CD4-positive, alpha-beta T cell treated with Interleukin-15 for 1 hour (primary cell): ENCODE measurements at regions not wholly inside any gene's neighbourhood (a gene's known extent, or its start where the extent isn't known, plus 50 kb on each side); places are given as distances from the start of the nearest gene placed in this dataset.

Source experiments
- DNase-seq: peaks from one replicate; pipeline ENCODE4 v3.0.0-alpha.2; 2020

DNA sequence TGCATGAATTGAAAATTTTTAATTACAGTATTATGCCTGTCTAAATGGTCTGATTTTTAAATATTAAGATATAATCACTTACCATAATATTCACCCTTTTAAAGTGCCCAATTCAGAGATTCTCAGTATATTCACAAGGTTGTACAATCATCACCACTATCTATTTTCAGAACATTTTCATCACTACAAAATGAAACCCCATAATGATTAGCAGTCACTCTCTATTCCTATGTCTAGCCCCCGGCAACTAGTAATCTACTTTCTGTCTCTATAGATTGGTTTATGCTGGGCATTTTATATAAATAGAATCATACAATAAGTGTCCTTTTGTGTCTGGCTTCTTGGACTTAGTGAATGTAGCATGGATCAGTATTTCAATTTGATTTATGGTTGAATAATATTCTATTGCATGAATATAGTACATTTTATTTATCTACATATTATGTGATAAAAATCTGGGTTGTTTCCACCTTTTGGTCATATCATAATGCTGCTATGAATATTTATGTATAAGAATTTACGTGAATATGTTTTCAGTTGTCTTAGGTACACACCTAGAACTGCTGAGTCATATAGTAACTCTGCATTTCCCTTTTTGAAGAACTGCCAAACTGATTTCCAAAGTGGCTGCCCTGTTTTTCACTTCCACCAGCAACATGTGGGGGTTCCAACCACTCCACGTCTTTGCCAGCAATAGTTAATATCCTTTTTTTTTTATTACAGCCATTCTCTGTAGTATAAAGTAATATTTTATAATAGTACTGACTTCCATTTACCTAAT lies 485.7 kb upstream of the ZNF385D start:
- no peak for DNase-seq

DNA sequence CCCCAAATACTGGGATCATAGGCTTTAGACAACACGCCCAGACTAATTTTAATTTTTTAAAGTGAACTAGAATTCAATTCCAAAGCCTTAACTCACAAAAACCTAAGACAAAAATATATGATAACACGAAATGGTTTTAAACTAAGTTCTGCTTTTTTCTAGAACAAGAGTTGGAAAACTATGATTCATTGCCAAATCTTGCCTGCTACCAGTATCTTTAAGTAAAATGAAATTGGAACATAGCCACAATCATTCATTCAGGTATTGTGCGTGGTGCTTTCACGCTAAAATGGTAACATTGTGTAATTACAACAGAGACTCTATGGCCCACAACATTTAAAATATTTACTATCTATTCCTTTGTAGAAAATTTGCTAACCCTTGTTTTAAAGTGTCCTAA lies 488.0 kb upstream of the ZNF385D start:
- no peak for DNase-seq

DNA sequence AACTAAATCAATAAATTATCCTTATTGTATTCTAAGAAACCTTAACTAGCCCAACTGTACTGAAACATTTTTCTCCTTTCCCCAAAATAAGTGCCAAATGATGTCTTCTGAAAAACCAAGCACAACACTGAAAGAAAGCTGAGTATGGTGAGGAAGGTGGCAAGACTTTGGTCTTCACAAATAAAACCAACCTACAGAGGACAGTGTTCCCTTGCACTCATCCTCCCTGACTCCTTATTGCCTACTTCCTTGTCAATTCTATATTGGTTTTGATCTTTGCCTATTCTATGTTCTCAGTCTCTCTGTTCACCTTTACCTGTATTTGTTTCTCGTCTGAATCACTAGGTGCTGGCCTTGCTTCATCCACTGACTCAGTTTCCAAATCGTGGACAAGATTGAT lies 490.1 kb upstream of the ZNF385D start:
- DNase-seq: no peak

DNA sequence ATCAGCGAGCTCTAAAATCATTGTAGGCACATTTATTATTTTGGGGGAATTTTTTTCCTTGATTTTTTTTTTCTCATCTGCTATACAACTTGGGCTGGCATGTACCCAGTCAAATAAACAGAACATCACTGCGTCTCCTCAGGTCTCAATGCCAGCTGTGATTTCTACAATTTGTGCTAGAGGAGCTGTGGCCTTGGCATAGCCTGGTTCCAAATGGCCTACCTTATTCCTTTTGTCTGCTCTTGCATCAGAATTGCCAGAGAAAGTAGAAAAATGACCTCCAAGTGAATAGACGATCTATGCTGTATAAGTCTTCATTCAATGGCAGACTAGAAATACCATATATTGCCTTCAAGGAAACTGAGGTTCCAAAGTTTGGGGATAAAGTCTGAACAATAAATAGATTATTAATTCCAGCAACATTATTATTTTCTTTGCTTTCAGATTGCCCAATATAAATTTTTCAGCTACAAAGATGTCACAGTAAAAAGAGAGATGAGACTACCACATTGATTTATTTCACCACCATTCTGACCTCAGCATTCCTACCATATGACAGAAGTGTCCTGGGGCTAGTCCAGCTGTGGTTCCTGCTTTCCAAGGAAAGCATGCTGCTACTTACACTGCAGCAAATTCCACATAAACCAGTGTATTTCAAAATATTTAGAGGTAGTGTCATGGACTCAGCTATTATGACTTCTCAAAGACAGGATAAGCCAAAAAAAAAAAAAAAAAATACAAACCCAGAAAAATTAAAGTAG lies 493.9 kb upstream of the ZNF385D start:
- no peak for DNase-seq

DNA sequence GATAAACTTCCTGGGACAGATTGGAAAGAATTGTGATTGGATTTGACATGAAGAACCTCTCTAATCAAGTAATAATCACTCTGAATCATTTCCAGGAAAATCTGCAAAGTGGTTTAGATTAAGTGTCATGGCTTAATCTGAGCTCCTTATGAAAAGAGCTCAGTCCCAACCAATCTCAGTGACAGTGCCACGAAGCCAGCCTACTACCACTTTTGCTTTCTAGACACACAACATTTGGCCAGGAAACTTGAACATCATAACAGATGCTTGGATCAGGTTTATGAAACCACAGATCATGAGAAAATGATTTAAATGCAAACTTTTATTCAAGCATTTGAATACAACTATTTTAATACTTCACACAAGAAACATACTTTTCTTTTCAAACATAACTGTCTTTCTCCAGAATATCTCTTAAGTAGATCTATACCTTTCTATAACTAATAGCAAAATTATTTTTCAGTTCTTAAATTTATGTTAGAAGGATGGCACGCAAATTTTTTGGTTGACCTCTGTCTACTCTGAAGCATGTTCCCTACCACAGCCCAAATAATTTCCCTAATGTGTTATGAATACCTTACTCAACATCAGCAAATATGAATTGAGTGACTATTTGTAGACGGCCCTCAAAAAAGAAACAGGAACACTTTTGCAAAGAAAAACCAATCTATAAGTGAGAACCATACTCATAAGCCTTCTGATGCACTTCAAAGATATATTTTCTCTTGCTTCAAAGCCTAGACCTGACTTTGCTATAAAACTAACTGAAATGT lies 495.0 kb upstream of the ZNF385D start:
- no peak for DNase-seq

DNA sequence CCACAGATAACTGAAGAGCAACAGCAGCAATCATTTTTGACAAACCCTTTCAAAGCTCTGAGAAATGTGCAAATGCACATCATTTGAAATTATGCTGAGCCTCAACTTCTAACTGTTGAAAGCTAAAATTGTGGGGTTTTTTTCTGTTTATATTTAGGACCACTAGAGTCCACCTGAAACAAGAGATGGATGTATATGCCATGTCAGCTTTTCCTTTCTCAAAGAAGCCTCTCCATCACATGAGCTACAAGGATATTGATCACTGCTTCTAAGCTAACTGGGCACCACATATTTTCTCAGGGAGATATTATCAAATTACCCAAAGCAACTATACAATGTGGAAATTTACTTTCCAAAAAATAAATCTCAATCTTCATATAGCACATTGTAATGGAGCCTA lies 498.6 kb upstream of the ZNF385D start:
- no peak for DNase-seq

DNA sequence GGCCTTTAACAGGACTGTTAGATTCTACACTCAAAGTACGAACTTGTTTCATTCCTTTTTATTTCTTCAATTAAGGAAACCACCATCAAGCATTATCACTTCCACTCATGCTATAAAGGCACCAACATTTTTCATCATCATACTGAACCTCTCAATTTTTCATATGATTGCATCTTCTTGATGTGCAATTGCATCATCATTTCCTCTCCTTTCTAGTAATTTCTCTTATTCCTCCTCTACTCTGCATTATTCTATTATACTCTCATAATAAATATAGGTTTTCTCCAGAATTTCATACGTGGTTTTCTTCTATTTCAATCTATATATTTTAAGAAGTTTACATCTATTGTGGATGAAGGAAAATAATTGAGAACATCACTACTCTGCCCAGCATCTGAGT lies 506.2 kb upstream of the ZNF385D start:
- DNase-seq: no peak

DNA sequence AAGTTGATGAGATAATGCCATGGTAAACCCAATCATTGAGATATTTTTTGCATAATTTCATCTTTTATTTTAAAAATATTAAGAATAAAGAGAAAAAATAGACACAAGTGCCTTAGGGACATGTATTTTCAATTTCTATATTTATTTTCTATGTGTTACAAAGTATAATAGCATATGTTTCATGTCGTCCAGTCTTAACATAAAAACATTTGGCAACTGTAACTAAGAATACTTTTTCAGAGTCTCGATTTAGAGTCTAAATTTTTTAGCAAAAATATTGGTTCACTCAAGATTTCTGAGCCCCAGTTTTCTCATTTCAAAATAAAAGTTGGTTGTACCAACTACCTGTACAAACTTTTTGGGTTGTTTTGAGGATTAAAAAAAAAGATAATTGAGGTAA lies 511.4 kb upstream of the ZNF385D start:
- no peak for DNase-seq

DNA sequence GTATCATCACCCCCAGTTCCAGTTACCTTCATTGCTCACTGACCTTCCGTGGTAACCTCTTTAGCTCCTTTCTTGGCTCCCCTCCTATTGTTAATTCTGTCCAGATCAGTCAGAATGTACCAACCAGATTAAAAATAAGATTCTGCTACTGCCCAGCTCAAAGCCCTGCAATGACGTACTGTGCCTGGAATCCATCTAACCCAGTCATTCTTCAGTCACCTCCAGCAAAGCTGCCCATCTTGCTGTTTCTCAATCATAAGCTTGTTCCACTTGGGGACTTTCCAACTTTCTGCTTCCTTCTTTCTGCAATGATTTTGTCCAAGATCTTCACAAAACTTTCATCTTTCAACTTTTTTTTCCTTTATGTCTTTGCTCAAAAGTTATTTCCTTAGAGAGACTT lies 512.0 kb upstream of the ZNF385D start:
- no peak for DNase-seq

DNA sequence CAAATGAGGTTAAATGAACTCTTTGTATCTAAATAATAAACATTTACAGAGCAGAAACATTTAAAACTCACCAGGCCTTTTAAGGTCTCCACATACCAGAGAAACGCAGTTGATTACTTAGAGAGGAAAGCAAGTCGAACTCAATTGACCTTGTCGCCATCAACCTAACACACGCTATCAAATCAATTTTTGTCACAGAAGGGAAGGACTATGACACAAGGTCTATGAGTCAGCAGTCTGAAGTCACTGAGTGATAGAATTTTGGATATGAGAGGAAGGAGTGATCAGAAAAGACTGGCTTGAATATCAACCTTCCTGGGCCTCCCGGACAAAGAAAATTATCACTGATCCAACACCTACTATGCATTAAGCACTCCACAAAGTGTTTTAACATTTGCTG lies 514.4 kb upstream of the ZNF385D start:
- DNase-seq: no peak

DNA sequence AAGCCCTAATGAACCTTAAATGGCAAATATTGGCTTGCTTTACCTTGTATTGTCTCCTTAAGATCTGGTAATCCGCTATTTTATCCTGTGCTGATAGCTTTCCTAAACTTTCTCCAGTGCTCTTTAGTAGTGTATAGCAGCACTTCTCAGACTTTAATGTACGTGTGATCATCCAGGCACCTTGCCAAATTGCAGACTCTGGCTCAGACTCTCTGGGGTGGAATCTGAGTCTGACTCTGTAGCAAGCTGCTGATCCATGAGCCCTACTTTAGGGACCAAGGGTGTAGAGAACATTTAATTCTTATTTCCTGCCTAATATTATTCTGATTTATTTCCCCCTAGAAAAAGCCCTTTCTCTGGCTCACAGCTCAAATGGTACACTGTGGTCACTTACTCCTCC lies 518.8 kb upstream of the ZNF385D start:
- DNase-seq: no peak

DNA sequence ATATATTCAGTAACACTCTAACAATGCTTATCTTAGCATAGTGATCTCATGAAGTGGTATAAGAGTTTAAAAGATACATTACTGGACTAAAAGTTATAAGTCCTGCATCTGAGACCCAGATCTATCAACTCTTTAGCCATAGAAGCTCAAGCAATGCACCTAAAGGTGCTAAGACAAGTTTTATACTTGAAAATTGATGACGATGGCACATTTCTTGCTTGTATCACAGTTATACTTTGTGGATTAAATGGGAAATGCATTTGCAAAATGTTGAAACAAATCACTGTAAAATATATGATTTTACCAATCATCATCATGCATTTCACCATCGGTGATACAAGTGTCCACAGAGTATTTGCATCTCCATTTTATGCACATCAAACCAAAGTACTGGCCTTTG lies 525.3 kb upstream of the ZNF385D start:
- no peak for DNase-seq

DNA sequence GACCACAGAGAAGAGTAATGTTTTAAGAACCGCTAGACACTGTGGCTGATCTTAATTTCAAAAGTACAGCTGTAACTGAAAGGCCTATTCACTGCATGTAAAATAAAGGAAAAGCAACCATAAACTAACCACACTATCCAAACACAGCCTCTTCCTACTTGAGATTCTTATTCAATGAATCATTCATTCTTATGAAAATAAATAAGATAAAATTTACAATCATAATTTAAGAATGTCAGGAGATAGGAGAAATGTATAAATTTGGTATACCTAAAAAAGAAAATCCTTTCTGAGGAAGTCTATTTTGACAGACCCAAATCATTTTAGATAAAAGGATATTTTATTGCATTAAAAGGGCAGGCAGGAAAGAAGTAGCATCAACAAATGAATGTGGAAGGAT lies 533.5 kb upstream of the ZNF385D start:
- no peak for DNase-seq

DNA sequence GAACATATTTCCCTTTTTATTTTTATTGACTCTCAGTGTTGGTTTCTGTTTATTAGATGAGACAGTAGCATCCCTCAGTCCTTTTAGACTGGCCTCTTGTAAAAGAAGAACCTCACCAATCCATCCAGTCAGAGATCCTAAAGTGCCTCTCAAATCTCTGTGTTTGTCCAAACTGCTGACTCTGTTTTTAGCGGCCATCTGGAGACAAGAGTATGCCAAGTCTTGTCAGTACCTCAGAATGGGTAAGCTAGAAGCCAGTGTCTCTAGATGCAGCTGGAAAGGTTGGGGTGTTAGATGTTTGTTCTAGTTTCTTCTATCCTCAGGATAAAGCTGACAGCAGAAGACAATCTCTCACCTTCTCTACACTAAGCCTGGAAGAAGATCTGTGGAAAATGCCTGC lies 537.7 kb upstream of the ZNF385D start:
- DNase-seq: no peak

DNA sequence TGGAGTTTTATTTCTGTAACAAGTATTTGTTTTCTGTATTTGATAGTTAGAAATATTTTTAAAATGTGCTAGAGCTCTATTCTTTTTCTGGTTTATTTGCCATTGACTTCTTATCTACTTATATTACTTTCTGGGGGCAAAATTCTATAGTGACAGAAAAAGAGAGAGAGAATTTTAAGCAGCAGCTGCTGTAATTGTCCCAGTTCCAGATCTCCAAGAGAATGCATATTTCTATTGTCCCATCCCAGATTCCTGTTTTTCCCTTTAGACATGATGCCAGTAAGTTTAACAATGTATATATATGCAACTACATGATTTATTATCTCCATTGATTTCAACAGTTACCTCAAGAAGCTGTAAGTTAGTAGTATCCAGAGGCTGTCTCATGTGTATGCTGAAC lies 541.7 kb upstream of the ZNF385D start:
- no peak for DNase-seq

DNA sequence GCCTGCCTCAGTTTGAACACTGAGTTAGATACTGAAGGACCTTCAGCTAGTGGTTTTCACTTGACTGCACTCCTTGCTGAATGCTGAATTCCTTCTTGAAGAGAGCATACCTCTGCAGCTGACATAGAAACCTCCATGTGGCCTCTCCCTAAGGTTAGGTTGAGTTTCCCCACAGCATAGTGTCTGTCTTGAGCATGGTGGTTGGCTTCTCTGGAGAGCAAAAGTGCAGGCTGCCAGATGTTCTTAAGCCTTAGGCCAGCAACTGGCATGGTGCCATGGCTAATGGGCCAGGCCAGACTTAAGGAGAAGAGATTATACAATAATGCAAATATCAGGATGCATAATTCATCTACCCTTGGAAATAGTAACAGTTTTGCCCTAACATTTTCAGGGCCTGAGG lies 545.6 kb upstream of the ZNF385D start:
- no peak for DNase-seq

DNA sequence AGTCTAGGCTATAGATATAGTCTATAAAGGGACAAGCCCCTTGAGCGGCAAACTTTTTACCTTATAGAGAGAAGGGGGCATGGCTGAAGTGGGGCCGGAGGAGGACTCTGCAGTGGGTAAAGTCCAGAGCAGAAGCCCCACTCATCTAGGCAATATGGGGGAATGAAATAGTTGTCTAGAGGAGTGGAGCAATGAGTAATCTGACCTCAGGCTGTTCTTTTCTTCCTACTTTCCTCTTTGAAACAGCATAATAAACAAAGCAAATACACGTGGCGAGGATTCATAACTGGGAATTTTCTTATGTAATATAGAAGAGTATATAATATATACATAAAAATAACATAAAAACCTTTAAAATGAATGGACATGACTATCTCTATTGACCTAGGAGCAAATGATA lies 546.4 kb upstream of the ZNF385D start:
- no peak for DNase-seq

DNA sequence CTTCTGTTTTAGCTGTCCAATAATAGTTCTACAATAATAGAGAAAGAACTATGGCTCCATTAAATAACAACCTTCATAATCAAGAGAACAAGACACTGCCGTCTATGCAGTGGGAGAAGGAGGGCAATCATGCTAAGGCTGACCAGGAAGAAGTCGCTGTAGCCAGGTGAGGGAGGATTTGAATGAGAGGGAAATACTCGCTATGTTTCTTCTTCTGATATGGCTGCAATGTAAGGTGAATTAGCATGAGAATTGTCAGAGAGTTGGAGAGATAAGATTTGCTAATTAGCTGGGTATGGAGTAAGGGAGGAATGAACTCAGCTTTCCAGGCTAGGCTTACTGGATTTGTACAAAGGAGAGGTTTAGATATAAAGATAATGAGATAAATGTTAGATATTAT lies 555.4 kb upstream of the ZNF385D start:
- no peak for DNase-seq

DNA sequence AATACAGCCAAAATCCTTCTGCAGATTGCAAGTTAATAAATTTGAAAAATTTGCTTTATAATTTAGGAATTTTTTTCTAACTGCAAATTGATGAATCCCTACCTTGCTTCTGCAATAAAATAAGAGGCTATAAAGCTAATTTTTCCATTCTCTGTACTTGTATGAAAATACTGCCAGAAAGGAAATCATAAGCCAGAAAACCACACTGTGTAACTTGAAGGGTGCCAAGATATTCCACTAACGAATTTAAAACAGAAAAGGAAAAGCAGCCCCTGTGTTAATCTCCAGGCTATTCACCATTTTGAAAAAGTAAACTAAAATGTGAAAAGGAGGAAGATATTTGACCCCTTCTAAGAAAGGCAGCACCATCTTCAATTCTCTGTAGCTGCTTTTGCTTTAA lies 557.9 kb upstream of the ZNF385D start:
- DNase-seq: no peak

DNA sequence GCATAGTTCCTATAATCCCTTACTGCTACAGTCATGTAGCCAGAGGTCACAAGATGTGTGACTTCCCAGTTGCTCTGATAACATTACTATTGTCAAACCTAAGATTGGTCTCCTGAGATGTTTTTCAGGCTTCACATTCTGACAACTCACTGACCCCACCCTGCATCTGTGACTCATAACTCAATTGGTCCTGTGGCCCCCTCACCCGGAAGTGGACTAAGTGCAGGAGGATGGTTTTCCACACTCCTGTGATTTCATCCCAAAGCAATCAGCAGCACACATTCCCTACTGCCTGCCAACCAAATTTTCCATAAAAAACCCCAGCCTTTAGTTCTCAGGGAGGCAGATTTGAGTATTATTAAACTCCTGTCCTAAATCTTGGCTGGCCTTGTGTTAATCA lies 564.9 kb upstream of the ZNF385D start:
- no peak for DNase-seq

DNA sequence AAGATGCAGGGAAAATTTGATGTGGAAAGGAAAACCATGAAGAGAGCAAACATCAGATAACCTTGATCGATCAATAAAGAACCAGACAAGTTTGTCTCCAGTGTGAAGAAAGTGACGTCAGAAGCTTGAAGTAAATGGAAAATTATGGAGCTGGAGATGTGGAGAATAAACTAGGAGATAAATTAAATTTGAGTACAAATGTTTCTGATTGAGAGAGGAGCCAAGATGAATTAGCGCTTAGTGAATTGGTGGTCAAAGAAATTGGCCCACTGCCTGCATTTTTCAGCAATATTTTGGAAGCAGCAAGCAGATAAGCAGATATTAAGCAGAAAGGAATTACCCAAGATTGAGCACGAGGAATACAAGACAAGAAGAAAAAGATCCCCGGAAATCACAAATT lies 567.3 kb upstream of the ZNF385D start:
- no peak for DNase-seq

DNA sequence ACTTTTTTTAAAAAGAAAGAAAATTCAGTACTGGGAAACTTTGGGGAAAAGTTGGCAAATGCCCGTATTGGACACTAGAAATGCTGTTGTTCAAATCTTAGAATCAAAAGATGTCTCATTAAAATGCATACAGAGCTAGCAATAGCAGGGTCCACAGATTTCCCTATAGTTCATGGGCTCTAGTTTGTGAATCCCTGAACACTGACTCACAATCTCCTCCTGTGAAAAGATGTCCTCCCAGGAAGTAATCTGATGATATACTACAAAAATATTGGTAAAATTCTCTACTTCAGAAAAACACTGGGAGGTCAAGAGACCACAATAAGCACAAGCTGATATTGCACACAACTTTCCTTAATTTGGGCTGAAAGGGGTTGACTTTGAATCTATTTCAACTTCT lies 568.4 kb upstream of the ZNF385D start:
- no peak for DNase-seq

DNA sequence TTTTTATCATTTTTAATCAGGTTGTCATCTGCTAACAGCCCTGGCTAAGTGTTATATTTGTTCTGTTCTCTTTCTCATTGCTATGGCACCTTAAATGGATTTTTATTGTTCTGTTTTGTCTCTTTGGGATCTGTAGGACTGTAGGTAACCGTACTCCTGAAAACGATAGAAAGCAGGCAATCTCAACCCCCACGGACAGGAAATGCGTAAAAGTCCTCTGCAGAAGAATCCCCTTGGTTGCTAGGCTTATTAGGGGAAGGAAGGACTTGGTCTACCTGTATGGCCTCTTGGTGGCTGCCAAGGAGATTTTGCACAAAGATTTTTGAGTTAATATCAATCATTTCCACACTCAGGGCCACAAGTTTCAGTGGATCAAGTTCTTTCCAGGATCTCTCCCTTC lies 571.9 kb upstream of the ZNF385D start:
- DNase-seq: no peak

DNA sequence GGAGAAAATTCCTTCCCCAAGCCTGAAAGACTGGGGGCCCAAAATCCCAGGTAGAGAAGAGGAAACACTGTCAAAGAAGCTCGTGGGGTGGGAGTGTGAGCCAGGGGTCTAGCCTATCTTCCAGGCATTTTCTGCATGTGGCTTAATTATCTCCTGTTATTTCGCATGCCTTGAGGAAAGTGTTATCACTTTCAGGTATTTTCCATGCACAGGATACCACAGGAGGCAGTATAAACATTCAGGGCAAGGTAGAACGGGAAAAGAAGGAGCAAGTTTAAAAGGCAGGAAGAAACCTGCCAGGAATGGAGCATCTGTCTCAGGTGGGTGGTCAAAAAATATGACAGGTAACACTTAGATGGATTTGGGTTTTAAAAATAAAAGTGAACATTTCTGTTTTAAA lies 575.3 kb upstream of the ZNF385D start:
- no peak for DNase-seq
